Stimulated activated naive CD8-positive, alpha-beta T cell treated with anti-CD3 and anti-CD28 coated beads, Interleukin-15, Interleukin-2, amounts not matched to agents 100 U/mL and 50 U/mL, for 24 hours (primary cell): ENCODE measurements at regions not wholly inside any gene's neighbourhood (a gene's known extent, or its start where the extent isn't known, plus 50 kb on each side); places are given as distances from the start of the nearest gene placed in this dataset.

Source experiments
- ATAC-seq: fragments of 150-1000 bp; cut with Tn5 transposase; one replicate; pipeline ENCODE4 v1.10.0; 2021
- DNase-seq: peaks from one replicate; pipeline ENCODE4 v3.0.0; 2021

DNA sequence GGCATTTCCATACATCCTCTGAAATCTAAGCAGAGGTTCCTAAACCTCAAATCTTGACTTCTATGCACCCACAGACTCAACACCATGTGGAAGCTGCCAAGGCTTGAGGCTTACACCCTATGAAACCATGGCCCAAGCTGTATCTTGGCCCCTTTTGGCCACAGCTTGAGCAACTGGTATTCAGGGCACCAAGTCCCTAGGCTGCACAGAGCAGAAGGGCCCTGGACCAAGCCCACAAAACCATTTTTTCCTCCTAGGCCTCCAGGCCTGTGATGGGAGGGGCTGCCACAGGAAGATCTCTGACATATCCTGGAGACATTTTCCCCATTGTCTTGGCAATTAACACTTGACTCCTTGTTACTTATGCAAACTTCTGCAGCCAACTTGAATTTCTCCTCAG is 54.4 kb upstream of the IL12A start:
- ATAC-seq (no peak), DNase-seq (no peak)

GRCh38 chr3:159936541-159936940 is 52.1 kb upstream of the IL12A start:
- DNase-seq (no peak), ATAC-seq (no peak)

GRCh38 chr3:159937561-159938166 is 51.0 kb upstream of the IL12A start:
- DNase-seq (no peak), ATAC-seq (no peak)

DNA sequence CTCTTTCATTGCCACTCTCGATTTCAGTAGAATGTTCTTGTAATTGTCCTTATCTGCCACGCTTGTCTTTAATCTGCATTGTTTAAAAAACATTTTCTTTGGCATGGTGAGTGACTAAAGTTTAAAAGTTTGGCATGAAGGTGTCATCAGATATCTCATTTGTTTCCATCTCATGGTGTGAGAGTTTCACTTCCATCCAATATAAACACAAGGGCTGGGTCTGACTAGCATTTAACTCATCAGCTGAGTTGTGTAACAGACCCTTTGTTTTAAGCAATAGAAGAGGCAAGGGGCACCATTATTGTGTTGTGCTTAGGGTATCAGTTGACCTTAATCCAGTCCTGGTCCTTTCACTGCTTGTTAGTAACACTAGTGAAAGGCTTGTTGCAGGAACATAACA is 49.9 kb upstream of the IL12A start:
- ATAC-seq: no peak
- DNase-seq: no peak
